H4 (cell line): ENCODE measurements at regions not wholly inside any gene's neighbourhood (a gene's known extent, or its start where the extent isn't known, plus 50 kb on each side); places are given as distances from the start of the nearest gene placed in this dataset.
A peak's percentile ranks its signal among the peaks of the same experiment; 100 is the strongest.

Experiments
- DNase-seq: peaks from one replicate; pipeline ENCODE4 v3.0.0-alpha.2; 2015; ENCODE audit warnings: low spot score

- no peak for DNase-seq
Measured at GRCh38 chr4:14627038-14627437, 375.2 kb upstream of the CPEB2 start.

- DNase-seq, result no peak
Measured at GRCh38 chr4:14631806-14632440, 370.4 kb upstream of the CPEB2 start.

- no peak for DNase-seq
Measured at GRCh38 chr4:14636563-14636962, 365.7 kb upstream of the CPEB2 start.

- DNase-seq, result no peak
Measured at GRCh38 chr4:14640476-14640875, 361.8 kb upstream of the CPEB2 start.

GRCh38 chr4:14641871-14642270, 360.4 kb upstream of the CPEB2 start:
- no peak for DNase-seq

DNA sequence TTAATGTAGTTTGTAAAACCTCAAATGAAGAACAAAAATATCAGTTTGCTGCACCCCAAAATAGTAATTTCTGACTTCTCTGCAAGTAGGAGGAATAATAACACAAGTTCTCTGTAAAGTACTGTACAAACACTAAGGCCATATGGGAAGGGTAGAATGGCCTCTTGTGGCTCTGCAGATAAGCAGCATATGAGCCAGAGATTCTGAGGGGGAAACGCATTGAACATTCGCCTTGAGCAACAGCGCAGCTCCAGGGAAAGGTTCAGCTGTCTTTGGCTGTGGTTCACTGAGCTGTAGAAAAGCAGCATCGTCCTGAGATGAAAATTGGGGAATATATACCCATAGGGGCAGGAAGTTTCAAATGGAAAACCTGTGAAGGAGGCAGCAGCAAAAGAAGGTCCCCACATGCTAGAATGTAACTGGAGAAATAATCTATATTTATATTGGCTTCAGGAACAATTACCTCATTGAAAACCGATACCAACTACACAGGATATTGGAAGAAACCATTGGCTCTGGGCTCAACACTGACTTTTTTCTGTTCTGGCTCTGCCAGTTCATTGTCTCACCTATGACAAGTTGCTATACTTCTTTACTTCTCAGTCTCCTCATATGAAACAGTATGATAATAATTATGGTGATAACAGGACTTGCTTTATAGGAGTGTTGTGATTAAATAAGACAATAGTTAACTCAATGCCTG, 357.6 kb upstream of the CPEB2 start:
- DNase-seq, result no peak

GRCh38 chr4:14646831-14647230, 355.4 kb upstream of the CPEB2 start:
- no peak for DNase-seq

DNA sequence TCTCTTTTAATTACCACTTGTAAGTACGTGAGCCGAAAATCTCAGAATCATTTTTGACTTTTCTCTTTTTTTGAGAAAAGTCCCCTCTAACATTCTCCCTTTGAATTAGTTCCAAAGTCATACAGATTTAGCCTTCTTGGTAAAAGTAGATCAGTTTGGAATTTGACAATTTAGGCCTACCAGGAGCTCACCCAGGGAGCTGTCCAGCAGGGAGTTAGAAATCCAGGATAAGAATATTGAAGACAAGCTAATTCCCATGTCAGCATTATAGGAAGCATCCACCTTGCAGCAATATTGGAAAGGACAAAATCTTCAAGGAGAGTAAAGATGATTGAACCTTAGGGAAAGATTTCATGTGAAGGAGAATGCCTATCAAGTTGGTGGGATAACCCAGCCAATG, 352.2 kb upstream of the CPEB2 start:
- DNase-seq, result no peak

- no peak for DNase-seq
Measured at GRCh38 chr4:14652522-14652921, 349.8 kb upstream of the CPEB2 start.

DNA sequence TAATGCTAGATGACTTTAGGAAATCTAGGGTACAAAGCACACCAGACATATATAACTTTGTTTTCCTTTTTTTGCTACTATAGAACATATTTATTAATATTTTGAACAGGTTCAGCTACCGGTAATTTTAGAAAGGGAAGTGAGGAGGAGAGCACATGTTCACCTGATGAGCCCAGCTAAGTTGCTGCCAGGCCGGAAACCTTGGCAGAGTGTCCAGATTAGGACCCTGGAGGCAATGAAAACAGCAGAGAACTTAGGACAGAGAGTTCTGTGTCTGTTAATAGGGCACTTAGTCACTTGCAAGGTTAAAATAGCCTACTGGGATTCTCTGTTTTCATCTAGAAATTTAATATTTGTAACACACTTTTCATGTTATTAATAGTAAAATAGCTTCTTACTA, 348.9 kb upstream of the CPEB2 start:
- no peak for DNase-seq

DNA sequence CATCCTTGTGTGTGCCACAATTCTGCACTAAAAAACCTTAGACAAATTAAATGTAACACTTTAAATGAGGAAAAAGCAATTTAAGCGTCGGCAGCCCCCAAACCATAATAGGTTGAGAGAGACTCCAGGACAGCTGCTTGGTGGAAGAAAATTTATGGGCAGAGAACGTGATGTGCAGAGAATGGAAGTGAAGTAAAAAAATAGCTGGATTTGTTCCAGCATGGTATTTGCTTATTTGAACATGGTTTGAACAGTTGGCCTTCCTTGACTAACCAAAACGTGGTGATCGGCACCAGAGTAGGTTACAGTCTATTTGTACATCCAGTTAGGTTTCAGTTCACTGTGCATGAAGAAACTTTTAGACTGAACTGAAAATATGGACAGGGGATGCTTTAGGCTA, 343.0 kb upstream of the CPEB2 start:
- DNase-seq, result no peak

DNA sequence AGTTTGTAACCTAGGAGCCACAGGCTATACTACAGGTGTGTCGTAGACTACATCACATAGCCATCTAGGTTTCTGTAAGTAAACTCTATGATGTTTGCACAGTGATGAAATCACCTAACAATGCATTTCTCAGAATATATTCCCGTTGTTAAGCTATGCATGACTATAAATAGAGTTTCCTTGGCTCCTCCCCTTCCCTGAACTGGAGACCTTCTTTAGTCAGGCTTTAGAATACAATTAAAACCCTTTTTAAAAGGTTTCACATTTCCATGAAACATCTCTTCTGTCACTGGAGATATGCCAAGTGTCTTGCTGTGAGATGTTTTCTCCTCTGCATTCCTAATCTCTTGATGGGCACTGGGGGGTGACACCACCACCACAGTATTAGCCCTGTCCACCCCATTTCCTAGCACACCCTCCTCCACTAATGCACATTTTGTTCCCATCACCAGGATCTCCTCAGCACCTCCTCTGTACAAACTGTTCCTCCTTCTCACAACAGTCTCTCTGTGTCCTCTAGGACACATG, 334.6 kb upstream of the CPEB2 start:
- peak; percentile 8 for DNase-seq

- DNase-seq, result no peak
Measured at GRCh38 chr4:14668296-14668695, 334.0 kb upstream of the CPEB2 start.

DNA sequence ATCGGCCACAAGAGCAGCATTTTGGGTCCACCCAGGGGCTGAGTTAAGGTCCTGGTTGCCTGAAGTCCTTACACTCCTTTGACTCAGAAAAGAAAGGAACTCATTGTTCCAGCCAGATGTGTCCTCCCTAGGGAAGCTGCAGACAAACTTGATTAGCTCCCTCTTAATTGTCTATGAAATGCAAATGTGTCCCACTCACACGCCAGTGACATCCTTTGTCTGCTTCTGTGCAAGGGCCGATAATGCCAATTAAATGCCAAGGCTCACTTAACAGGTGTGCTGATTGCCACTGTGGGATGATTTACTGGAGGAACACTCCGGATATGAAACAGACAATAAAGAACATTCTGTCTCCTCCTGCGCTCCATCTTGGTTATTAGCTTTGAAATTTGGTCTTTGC, 332.9 kb upstream of the CPEB2 start:
- no peak for DNase-seq

DNA sequence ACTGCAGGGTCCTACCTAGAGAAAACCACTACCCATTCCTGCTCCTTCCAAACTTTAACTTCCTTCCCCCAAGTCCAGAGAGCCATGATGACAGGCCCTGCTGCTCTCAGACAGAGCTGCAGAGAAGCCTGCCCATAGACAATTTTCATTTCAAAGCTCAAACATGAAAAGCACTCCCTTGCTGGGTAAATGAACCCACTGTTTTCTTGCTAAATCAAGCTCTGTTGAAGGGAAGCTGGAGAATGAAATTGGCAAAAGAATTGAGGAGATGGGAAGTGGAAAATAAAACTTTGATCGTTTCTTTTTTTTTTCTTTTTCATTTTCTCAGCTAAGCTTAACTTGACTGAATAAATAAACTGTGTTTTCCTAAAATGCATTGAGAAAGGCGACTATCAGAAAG, 331.1 kb upstream of the CPEB2 start:
- no peak for DNase-seq

- DNase-seq, result no peak
Measured at GRCh38 chr4:14675279-14675985, 326.8 kb upstream of the CPEB2 start.

- no peak for DNase-seq
Measured at GRCh38 chr4:14679906-14680305, 322.4 kb upstream of the CPEB2 start.

DNA sequence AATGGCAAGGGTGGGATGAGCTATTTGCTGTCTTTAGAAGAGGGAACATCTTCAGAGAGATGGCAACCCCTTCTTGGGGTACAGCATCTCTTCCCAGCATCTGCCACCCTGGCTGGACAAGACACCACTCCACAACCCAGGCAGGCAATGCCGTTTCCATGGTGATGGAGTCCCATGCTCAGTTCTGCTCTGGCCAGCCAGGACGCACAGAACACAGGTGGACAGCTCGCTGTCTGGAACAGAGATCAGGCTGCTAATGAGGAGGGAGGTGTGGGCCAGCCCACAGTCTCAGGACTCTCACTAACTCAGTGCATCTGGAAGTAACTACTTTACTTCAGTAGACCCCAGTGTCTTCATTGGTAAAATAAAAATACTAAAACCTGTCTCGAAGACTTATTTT, 321.0 kb upstream of the CPEB2 start:
- DNase-seq, result no peak

- no peak for DNase-seq
Measured at GRCh38 chr4:14693728-14694127, 308.6 kb upstream of the CPEB2 start.

GRCh38 chr4:14695095-14695845, 307.0 kb upstream of the CPEB2 start:
- no peak for DNase-seq

DNA sequence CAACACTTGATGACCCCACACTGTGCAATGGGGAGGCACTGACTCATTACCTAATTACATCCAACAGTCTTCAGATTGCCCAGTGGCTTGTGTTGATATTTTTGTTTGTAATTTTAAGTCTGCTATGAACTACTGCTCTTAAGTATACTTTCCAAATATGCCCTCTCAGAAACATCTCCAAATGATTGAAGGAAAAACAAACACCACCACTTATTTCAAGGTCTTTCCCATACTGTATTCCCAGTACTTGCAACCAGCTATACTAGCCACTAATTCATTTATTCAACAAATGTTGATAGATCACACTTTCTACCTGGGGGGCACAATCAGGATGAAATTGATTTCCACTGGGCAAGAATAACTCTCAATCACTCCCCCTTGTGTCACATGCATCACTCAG, 302.2 kb upstream of the CPEB2 start:
- DNase-seq, result no peak

DNA sequence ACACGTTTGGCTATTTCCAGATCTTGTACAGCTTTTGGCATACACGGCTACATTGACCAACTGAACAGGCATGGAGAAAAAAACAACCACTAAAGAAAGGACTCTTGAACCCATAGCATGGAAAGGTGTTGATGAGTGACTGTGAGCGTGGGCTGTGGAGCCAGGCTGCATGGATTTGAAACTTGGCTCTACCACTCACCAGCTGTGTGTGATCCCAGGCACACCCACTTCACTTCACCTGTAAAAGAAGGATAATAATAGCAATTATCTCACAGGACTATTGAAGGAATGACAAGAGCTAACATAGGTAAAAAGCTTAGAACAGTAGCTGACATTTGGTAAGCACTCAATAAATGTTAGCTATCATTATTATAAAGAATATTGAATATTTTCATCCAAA, 301.7 kb upstream of the CPEB2 start:
- DNase-seq, result no peak
